ENCODE measurements at regions not wholly inside any gene's neighbourhood (a gene's known extent, or its start where the extent isn't known, plus 50 kb on each side); places are given as distances from the start of the nearest gene placed in this dataset.

DNA sequence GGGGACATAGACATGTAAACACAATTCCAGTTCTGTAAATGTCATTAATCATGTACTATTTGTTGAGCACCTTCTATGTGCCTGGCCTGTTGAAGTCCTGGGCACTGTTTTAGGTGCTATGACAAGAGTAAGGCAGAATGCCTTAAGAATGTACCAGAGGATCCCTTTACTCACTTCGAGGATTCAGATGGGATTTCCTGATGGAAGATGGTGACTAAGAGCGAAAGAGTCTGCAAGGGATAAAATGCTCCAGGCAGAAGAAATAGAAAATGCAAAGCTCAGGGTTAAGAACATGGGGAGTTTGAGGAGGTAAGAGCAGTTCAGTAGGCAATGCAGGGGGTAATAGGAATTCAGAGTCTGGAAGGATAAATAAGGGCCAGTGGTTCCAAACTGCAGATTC lies 671.3 kb upstream of the TBX3 start:
- intact Hi-C loops (cut with DNase I; ENCODE audit: low total_unique reads): no loop called here
- in situ Hi-C loops (cut with MboI; ENCODE audit: low sequenced_read_pairs in 4 of 4): no loop called here
- no peak for TF ChIP-seq POLR2A (IDR thresholded peaks at IDR 0.05)
- TF ChIP-seq, protein P1, sequence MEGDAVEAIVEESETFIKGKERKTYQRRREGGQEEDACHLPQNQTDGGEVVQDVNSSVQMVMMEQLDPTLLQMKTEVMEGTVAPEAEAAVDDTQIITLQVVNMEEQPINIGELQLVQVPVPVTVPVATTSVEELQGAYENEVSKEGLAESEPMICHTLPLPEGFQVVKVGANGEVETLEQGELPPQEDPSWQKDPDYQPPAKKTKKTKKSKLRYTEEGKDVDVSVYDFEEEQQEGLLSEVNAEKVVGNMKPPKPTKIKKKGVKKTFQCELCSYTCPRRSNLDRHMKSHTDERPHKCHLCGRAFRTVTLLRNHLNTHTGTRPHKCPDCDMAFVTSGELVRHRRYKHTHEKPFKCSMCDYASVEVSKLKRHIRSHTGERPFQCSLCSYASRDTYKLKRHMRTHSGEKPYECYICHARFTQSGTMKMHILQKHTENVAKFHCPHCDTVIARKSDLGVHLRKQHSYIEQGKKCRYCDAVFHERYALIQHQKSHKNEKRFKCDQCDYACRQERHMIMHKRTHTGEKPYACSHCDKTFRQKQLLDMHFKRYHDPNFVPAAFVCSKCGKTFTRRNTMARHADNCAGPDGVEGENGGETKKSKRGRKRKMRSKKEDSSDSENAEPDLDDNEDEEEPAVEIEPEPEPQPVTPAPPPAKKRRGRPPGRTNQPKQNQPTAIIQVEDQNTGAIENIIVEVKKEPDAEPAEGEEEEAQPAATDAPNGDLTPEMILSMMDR (IDR thresholded peaks at IDR 0.05 in 4 of 5, conservative IDR thresholded peaks at IDR 0.05 in 1 of 5): no peak

DNA sequence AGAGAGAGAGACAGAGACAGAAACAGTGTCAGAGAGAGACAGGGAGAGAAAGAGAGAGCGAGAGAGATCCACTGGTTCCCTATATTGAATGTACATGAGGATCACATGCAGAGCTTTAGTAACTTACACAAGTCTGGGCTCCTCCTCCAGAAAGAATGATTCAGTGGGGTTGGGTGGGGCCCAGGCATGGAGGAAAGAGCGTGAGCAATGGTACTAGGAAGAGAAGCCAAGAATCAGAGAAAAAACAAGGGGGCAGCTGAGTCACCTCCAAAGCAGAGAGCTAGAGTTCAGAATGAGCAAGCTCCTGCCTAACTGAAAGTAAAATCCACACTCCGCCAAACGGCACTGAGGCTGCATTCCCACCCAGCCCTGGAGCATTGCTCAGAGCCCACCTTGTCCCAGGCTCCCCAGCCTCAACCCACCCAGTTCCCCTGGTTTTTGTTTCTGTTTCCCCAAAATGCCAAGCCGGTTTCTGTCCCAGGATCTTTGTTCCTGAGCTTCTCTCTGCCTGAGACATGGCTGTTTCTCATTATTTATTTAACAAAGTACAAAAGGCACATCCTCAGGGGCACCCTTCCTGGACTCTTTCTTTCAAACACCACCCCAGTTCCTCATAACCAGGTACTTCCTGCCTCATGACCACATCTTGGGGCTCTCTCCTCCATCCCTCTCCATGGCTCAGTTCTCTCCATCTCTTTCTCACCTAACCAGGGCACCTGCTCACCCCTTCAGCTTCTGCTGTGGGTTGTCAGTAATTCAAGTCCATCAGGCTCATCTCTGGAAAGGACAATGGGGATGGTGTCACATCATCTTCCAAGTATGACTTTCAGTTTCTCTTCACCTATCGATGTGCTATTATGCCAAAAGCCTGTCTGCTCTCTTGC lies 670.3 kb upstream of the TBX3 start:
- no peaks in the 10 kb centered on the region for H3K4me1 ChIP-seq
- intact Hi-C loops (cut with DNase I; ENCODE audit: low total_unique reads): no loop called here
- DNase-seq (peak; percentile 32 to 72), ATAC-seq (peak; percentile 86 to 90)
- peak overlapping the region in 3 of 4 donors; percentile 60 to 73 (median 69) for H3K27ac ChIP-seq
- TF ChIP-seq POLR2A (IDR thresholded peaks at IDR 0.05): peak; percentile 41 to 68
- TF ChIP-seq, protein P1 (IDR thresholded peaks at IDR 0.05 in 4 of 5, conservative IDR thresholded peaks at IDR 0.05 in 1 of 5): no peak
- no peaks in the 10 kb centered on the region for H3K36me3 ChIP-seq
- H3K9me3 ChIP-seq: no peaks in the 10 kb centered on the region
- H3K27me3 ChIP-seq: no peaks in the 10 kb centered on the region
- in situ Hi-C loops (cut with MboI; ENCODE audit: low sequenced_read_pairs in 4 of 4): no loop called here
- peak overlapping the region; percentile 21 to 46 (median 43) for H3K4me3 ChIP-seq

More for the DNA sequence above, 671.3 kb upstream of the TBX3 start:
- no peak for DNase-seq
- H3K4me3 ChIP-seq: no peak overlapping the region
- H3K27me3 ChIP-seq: no peaks in the 10 kb centered on the region
- ATAC-seq: no peak
- H3K9me3 ChIP-seq: no peaks in the 10 kb centered on the region
- no peaks in the 10 kb centered on the region for H3K4me1 ChIP-seq
- no peak overlapping the region for H3K27ac ChIP-seq
- H3K36me3 ChIP-seq: no peaks in the 10 kb centered on the region

- Histone ChIP-seq H3K36me3 (no peaks in the 10 kb centered on the region), H3K4me1 (no peaks in the 10 kb centered on the region), H3K9me3 (no peaks in the 10 kb centered on the region), H3K4me3 (no peak overlapping the region), H3K27me3 (no peaks in the 10 kb centered on the region), H3K27ac (peak overlapping the region in 1 of 4 donors; percentile 73)
- no peak for TF ChIP-seq POLR2A (IDR thresholded peaks at IDR 0.05)
- TF ChIP-seq, protein P1 (IDR thresholded peaks at IDR 0.05 in 4 of 5, conservative IDR thresholded peaks at IDR 0.05 in 1 of 5): no peak
- DNase-seq (no peak), ATAC-seq (no peak)
- in situ Hi-C loops (cut with MboI; ENCODE audit: low sequenced_read_pairs in 4 of 4) (no loop called here), intact Hi-C loops (cut with DNase I; ENCODE audit: low total_unique reads) (no loop called here)
Observed at GRCh38 chr12:115353467-115353866, 669.5 kb upstream of the TBX3 start.

DNA sequence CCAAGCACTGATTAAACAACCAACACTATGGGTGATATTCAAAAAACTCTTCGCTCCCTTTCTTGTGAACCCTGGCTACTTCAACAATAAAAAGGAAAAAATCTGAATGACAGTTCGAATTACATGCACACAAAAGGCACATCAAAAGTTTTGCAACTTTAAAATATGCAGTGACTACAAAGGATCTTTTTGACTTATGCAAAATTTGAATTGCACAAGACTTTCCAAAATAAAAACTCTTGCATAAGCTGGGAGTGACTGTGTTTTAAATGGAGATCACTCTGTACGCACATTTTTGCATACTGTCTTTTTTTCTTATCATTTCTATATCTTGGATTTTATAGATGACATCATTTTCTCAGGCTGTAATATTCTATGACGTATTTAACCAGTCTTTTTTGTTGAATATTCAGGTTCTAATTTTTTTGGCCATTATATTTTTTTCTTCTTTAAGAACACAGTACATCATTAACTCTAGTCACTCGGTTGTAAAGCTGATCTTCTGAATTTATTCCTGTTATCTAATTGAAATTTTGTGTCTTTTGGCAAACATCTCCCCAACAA lies 667.6 kb upstream of the TBX3 start:
- Histone ChIP-seq H3K9me3 (no peaks in the 10 kb centered on the region), H3K27ac (no peak overlapping the region), H3K4me3 (no peak overlapping the region), H3K4me1 (no peaks in the 10 kb centered on the region), H3K36me3 (no peaks in the 10 kb centered on the region), H3K27me3 (no peaks in the 10 kb centered on the region)
- no peak for TF ChIP-seq POLR2A (IDR thresholded peaks at IDR 0.05)
- TF ChIP-seq, protein P1 (IDR thresholded peaks at IDR 0.05 in 4 of 5, conservative IDR thresholded peaks at IDR 0.05 in 1 of 5): no peak
- in situ Hi-C loops (cut with MboI; ENCODE audit: low sequenced_read_pairs in 4 of 4): no loop called here
- ATAC-seq (no peak), DNase-seq (no peak)
- intact Hi-C loops (cut with DNase I; ENCODE audit: low total_unique reads): no loop called here

Measured in gastrocnemius medialis (tissue), 4 donors.